ENCODE measurements at regions not wholly inside any gene's neighbourhood (a gene's known extent, or its start where the extent isn't known, plus 50 kb on each side); places are given as distances from the start of the nearest gene placed in this dataset.

DNA sequence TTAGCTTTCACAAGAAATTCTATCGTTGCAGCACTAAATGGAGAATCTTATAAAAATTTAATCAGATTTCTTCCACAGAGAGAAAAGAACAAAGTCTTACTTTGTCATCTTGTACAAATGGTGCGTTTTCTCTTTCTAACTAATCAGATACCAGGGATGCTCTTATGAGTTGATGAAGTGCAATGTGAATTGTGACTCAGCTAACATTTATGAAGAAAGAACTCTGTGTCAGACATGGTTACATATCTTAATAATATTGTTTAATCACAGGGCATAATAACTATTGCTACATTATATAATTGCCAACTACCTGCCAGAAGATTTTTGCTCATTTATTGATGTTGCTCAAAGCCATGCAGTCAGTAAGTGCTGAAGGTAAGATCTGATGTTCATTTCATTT, 465.0 kb downstream of the CCDC85A start:
- Histone ChIP-seq H2BK5ac (ENCODE audit: low read depth, low read length) (no peak overlapping the region), H4K20me1 (replicated peaks in 1 of 2; ENCODE audit: control insufficient read depth in 1 of 2, insufficient read depth in 2 of 2, low read length in 2 of 2) (no peaks in the 10 kb centered on the region), H2BK20ac (ENCODE audit: low read length) (no peak overlapping the region), H4K5ac (ENCODE audit: insufficient read length, low read depth, low read length) (no peak overlapping the region), H3K9me3 (ENCODE audit: insufficient read depth in 2 of 2, low read depth in 1 of 2, low read length in 1 of 2) (no peaks in the 10 kb centered on the region), H3K4ac (replicated peaks; ENCODE audit: insufficient read length, low read depth, low read length) (no peak overlapping the region), H2BK15ac (ENCODE audit: low read length) (no peak overlapping the region), H3K23me2 (ENCODE audit: low read depth, low read length) (no peaks in the 10 kb centered on the region), H3K4me2 (ENCODE audit: insufficient read depth in 1 of 2, low read depth in 2 of 2, low read length in 2 of 2) (no peak overlapping the region), H3K4me1 (replicated peaks in 1 of 4; ENCODE audit: control insufficient read depth in 3 of 4, insufficient read depth in 4 of 4, low read length in 3 of 4) (no peaks in the 10 kb centered on the region), H3K56ac (replicated peaks; ENCODE audit: insufficient read length, low read depth, low read length) (no peak overlapping the region), H3K27ac (ENCODE audit: low read depth, low read length) (no peak overlapping the region), H2AFZ (ENCODE audit: low read length) (no peak overlapping the region), H3K14ac (ENCODE audit: insufficient read length) (no peak overlapping the region), H2AK5ac (ENCODE audit: low read depth, low read length) (no peak overlapping the region), H4K8ac (ENCODE audit: extremely low read depth, insufficient read depth, low read length) (no peak overlapping the region), H3K27me3 (replicated peaks in 1 of 4; ENCODE audit: control insufficient read depth in 3 of 4, extremely low read depth in 1 of 4, insufficient read depth in 3 of 4, low read length in 3 of 4) (no peaks in the 10 kb centered on the region), H3K36me3 (ENCODE audit: control insufficient read depth in 2 of 4, insufficient read depth in 4 of 4, low read length in 3 of 4) (no peaks in the 10 kb centered on the region), H3K79me1 (ENCODE audit: low read depth, low read length) (no peaks in the 10 kb centered on the region), H4K91ac (replicated peaks; ENCODE audit: insufficient read length, low read length) (no peak overlapping the region), H3K18ac (ENCODE audit: extremely low read depth, low read length) (no peak overlapping the region), H3K23ac (ENCODE audit: insufficient read length) (no peak overlapping the region), H2BK12ac (ENCODE audit: low read depth, low read length) (no peak overlapping the region), H3K79me2 (ENCODE audit: control insufficient read depth in 1 of 2, insufficient read depth in 2 of 2, low read length in 2 of 2) (no peaks in the 10 kb centered on the region), H3K4me3 (ENCODE audit: extremely low read depth in 1 of 4, insufficient read depth in 2 of 4, low read depth in 3 of 4, low read length in 4 of 4) (no peak overlapping the region), H2BK120ac (replicated peaks; ENCODE audit: low read depth, low read length) (no peak overlapping the region), H3K9ac (replicated peaks in 1 of 4; ENCODE audit: extremely low read depth in 1 of 4, low read depth in 3 of 4, low read length in 3 of 4) (no peak overlapping the region)
- 93% methylated on average over 2 of the region's 2 CpGs; no CpG with 5 or more reads in 1 of the 2 experiments for WGBS, 2 experiments (ENCODE audit: extremely low coverage in 1 of 2, insufficient coverage in 1 of 2, insufficient read length in 1 of 2, insufficient replicate concordance in 2 of 2, low coverage in 1 of 2, low lambda C conversion rate in 2 of 2, missing lambda C conversion rate in 1 of 2)
- POLR2A ChIA-PET (ENCODE audit: partially characterized antibody): no interaction called here
- CTCF ChIA-PET (ENCODE audit: partially characterized antibody): interaction anchor here (0.6 to 0.7 kb wide), 3 partner anchors 19 to 730 kb away, joined by 3 to 4 read pairs (median 3); no protein-coding TSS in a partner anchor
- DNase-seq (ENCODE audit: low read depth in 1 of 2, low spot score in 2 of 2): no peak
- TF ChIP-seq RAD21 (IDR thresholded peaks at IDR 0.05 in 1 of 2, conservative IDR thresholded peaks at IDR 0.05 in 1 of 2; ENCODE audit: low read depth in 2 of 2, low read length in 2 of 2) (no peak), CHD2 (IDR thresholded peaks at IDR 0.05; ENCODE audit: low read length) (no peak), HDAC2 (IDR thresholded peaks at IDR 0.05; ENCODE audit: borderline replicate concordance in 1 of 2, low read depth in 2 of 2, low read length in 2 of 2) (no peak), SUZ12 (IDR thresholded peaks at IDR 0.05; ENCODE audit: low read length) (no peak), NANOG (IDR thresholded peaks at IDR 0.05; ENCODE audit: insufficient read depth, low read depth, low read length, poor library complexity, severe bottlenecking) (no peak), SIRT6 (IDR thresholded peaks at IDR 0.05; ENCODE audit: low read length) (no peak), TEAD4 (IDR thresholded peaks at IDR 0.05; ENCODE audit: low read depth, low read length) (no peak), NRF1 (IDR thresholded peaks at IDR 0.05; ENCODE audit: low read depth, low read length) (no peak), CREB1 (IDR thresholded peaks at IDR 0.05) (no peak), ZNF274 (IDR thresholded peaks at IDR 0.05; ENCODE audit: borderline replicate concordance, extremely low read depth, low read length) (no peak), POLR2AphosphoS5 (IDR thresholded peaks at IDR 0.05; ENCODE audit: low read depth, low read length) (no peak), RBBP5 (IDR thresholded peaks at IDR 0.05; ENCODE audit: borderline replicate concordance, low read depth, low read length) (no peak), EZH2 (IDR thresholded peaks at IDR 0.05; ENCODE audit: low read depth, low read length, severe bottlenecking) (no peak)
- TF ChIP-seq, protein P1, sequence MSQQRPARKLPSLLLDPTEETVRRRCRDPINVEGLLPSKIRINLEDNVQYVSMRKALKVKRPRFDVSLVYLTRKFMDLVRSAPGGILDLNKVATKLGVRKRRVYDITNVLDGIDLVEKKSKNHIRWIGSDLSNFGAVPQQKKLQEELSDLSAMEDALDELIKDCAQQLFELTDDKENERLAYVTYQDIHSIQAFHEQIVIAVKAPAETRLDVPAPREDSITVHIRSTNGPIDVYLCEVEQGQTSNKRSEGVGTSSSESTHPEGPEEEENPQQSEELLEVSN (IDR thresholded peaks at IDR 0.05): no peak
- no peak for FAIRE-seq

All from H1 (cell line).